ENCODE measurements at regions not wholly inside any gene's neighbourhood (a gene's known extent, or its start where the extent isn't known, plus 50 kb on each side); places are given as distances from the start of the nearest gene placed in this dataset.

DNA sequence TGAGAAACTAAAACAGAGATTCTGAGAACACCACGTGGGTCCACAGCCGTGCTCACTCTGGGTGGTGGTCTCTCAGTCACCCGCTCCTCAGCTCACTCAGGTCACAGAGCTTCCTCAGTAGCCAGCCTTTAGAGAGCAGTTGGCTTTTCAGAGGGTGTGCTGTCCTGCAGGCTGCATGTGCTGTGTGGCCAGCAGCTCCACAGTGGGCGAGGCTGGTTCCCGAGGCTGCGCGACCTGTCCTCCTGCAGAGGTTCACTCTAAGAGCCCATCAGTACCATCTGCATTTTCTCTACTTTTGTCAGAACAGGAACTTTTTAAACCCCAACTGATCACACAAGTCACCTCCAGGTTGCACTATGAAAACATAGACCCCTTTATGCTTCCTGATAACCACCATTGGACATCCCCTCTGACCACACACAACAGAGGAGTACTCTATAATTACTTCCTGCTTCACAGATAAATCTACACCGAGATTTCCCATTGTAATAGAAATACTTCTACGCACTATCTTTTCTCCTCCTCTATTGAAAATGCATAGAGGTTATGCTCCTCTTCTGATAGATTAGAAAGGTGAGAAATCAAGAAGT is 93.1 kb downstream of the GYPC start:
- no TSS peak for BruUV-seq (replicated peaks)

GRCh38 chr2:126749537-126749936 is 93.6 kb downstream of the GYPC start:
- POLR2A ChIA-PET: no interaction called here
- CTCF ChIA-PET: no interaction called here

More for the DNA sequence above, 93.1 kb downstream of the GYPC start:
- Histone ChIP-seq H3K27me3 (ENCODE audit: insufficient read depth, low read length) (peaks cover 12% of the 10 kb centered on the region), H3K9me2 (ENCODE audit: insufficient read depth) (no peaks in the 10 kb centered on the region), H3K4me1 (ENCODE audit: control insufficient read depth in 1 of 2, insufficient read depth in 2 of 2, low read length in 2 of 2) (no peaks in the 10 kb centered on the region), H3K79me2 (ENCODE audit: insufficient read depth, low read length) (no peaks in the 10 kb centered on the region), H4K20me1 (ENCODE audit: insufficient read depth) (no peaks in the 10 kb centered on the region), H3K4me3 (replicated peaks in 1 of 2; ENCODE audit: low read depth in 1 of 2, low read length in 2 of 2) (no peak overlapping the region), H3K9ac (ENCODE audit: low read length) (no peak overlapping the region), H3K36me3 (ENCODE audit: control insufficient read depth in 1 of 2, insufficient read depth in 2 of 2, low read length in 2 of 2) (no peaks in the 10 kb centered on the region), H3K4me2 (ENCODE audit: low read length) (no peak overlapping the region), H3K27ac (ENCODE audit: low read depth, low read length) (no peak overlapping the region), H2AFZ (ENCODE audit: low read depth, low read length, poor library complexity, severe bottlenecking) (no peak overlapping the region), H3K9me3 (ENCODE audit: control insufficient read depth in 1 of 2, insufficient read depth in 1 of 2, low read depth in 1 of 2, low read length in 2 of 2) (no peaks in the 10 kb centered on the region)
- intact Hi-C loops (cut with micrococcal nuclease): no loop called here
- ChIA-PET POLR2A (no interaction called here), RAD21 (ENCODE audit: low non-redundant PET in 1 of 2, low total read pairs in 2 of 2, uncharacterized antibody in 2 of 2, unreplicated experiment in 2 of 2) (no interaction called here), CTCF (no interaction called here)
- DNase-seq (ENCODE audit: low read depth, low spot score) (no peak), ATAC-seq (no peak)
- TF ChIP-seq SIN3A (IDR thresholded peaks at IDR 0.05; ENCODE audit: low read depth): no peak
- no peak for TF ChIP-seq FOSL1 (IDR thresholded peaks at IDR 0.05; ENCODE audit: low read depth)
- TF ChIP-seq POLR2A (IDR thresholded peaks at IDR 0.05; ENCODE audit: borderline replicate concordance, extremely low read depth, insufficient read depth, insufficient read length): no peak
- TF ChIP-seq RAD21 (IDR thresholded peaks at IDR 0.05; ENCODE audit: low read depth): no peak
- no peak for TF ChIP-seq JUND (IDR thresholded peaks at IDR 0.05)
- TF ChIP-seq, protein P1, sequence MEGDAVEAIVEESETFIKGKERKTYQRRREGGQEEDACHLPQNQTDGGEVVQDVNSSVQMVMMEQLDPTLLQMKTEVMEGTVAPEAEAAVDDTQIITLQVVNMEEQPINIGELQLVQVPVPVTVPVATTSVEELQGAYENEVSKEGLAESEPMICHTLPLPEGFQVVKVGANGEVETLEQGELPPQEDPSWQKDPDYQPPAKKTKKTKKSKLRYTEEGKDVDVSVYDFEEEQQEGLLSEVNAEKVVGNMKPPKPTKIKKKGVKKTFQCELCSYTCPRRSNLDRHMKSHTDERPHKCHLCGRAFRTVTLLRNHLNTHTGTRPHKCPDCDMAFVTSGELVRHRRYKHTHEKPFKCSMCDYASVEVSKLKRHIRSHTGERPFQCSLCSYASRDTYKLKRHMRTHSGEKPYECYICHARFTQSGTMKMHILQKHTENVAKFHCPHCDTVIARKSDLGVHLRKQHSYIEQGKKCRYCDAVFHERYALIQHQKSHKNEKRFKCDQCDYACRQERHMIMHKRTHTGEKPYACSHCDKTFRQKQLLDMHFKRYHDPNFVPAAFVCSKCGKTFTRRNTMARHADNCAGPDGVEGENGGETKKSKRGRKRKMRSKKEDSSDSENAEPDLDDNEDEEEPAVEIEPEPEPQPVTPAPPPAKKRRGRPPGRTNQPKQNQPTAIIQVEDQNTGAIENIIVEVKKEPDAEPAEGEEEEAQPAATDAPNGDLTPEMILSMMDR (IDR thresholded peaks at IDR 0.05 in 2 of 3, conservative IDR thresholded peaks at IDR 0.05 in 1 of 3; ENCODE audit: borderline replicate concordance in 1 of 3, insufficient read depth in 1 of 3, low read depth in 2 of 3, low read length in 2 of 3): no peak
- TF ChIP-seq SP1 (IDR thresholded peaks at IDR 0.05; ENCODE audit: low read depth): no peak
- no peak for TF ChIP-seq EZH2 (IDR thresholded peaks at IDR 0.05)
- TF ChIP-seq ZNF274 (IDR thresholded peaks at IDR 0.05; ENCODE audit: low read depth, low read length): no peak
- no peak for TF ChIP-seq CEBPB (IDR thresholded peaks at IDR 0.05; ENCODE audit: low read depth)
- TF ChIP-seq EZH2phosphoT487 (IDR thresholded peaks at IDR 0.05; ENCODE audit: borderline replicate concordance): no peak
- no peak for TF ChIP-seq YY1 (IDR thresholded peaks at IDR 0.05; ENCODE audit: extremely low read depth, insufficient replicate concordance, low read depth, low read length)

More at GRCh38 chr2:126749537-126749936, 93.6 kb downstream of the GYPC start:
- Histone ChIP-seq H3K4me2 (ENCODE audit: low read length) (no peak overlapping the region), H4K20me1 (ENCODE audit: insufficient read depth) (no peaks in the 10 kb centered on the region), H3K9ac (ENCODE audit: low read length) (no peak overlapping the region), H2AFZ (ENCODE audit: low read depth, low read length, poor library complexity, severe bottlenecking) (no peak overlapping the region), H3K4me3 (replicated peaks in 1 of 2; ENCODE audit: low read depth in 1 of 2, low read length in 2 of 2) (no peak overlapping the region), H3K27ac (ENCODE audit: low read depth, low read length) (no peak overlapping the region), H3K79me2 (ENCODE audit: insufficient read depth, low read length) (no peaks in the 10 kb centered on the region), H3K9me2 (ENCODE audit: insufficient read depth) (no peaks in the 10 kb centered on the region), H3K9me3 (ENCODE audit: control insufficient read depth in 1 of 2, insufficient read depth in 1 of 2, low read depth in 1 of 2, low read length in 2 of 2) (no peaks in the 10 kb centered on the region), H3K36me3 (ENCODE audit: control insufficient read depth in 1 of 2, insufficient read depth in 2 of 2, low read length in 2 of 2) (no peaks in the 10 kb centered on the region), H3K4me1 (ENCODE audit: control insufficient read depth in 1 of 2, insufficient read depth in 2 of 2, low read length in 2 of 2) (no peaks in the 10 kb centered on the region), H3K27me3 (ENCODE audit: insufficient read depth, low read length) (peaks cover 9% of the 10 kb centered on the region)
- DNase-seq (ENCODE audit: low read depth, low spot score) (no peak), ATAC-seq (peak; percentile 34; the same call in 1 of the 2 replicates)
- RAD21 ChIA-PET (ENCODE audit: low non-redundant PET in 1 of 2, low total read pairs in 2 of 2, uncharacterized antibody in 2 of 2, unreplicated experiment in 2 of 2): no interaction called here
- BruUV-seq (replicated peaks): no TSS peak
- intact Hi-C loops (cut with micrococcal nuclease): no loop called here
- TF ChIP-seq, protein P1 (IDR thresholded peaks at IDR 0.05 in 2 of 3, conservative IDR thresholded peaks at IDR 0.05 in 1 of 3; ENCODE audit: borderline replicate concordance in 1 of 3, insufficient read depth in 1 of 3, low read depth in 2 of 3, low read length in 2 of 3): peak in 1 of 3 experiments; percentile 10; a peak in 1 of 6 replicates
- no peak for TF ChIP-seq EZH2 (IDR thresholded peaks at IDR 0.05)
